IPS-18c (cell line): ENCODE measurements at regions not wholly inside any gene's neighbourhood (a gene's known extent, or its start where the extent isn't known, plus 50 kb on each side); places are given as distances from the start of the nearest gene placed in this dataset.
"Not testable (repeated sequence)": the region's sequence is repeated elsewhere in the genome, so short reads cannot be mapped to it uniquely, and the experiment has no call there.

Source experiments
- H3K4me3 ChIP-seq: 2 replicates; pipeline ENCODE4 v1.7.0; 2013; ENCODE audit warnings: low read depth, mild to moderate bottlenecking, low read length, moderate library complexity; ENCODE audit not compliant: insufficient read depth
- H3K9me3 ChIP-seq: one replicate; pipeline ENCODE4 v1.6.1; 2013; ENCODE audit warnings: mild to moderate bottlenecking, low read length, moderate library complexity; ENCODE audit not compliant: control insufficient read depth, insufficient read depth

GRCh38 chr14:45796006-45796405 is 543.0 kb upstream of the MIS18BP1 start:
- H3K4me3 ChIP-seq, result not testable (repeated sequence)

GRCh38 chr14:45793081-45793480 is 540.1 kb upstream of the MIS18BP1 start:
- Histone ChIP-seq H3K4me3 (no peak overlapping the region), H3K9me3 (peaks cover 2% of the 10 kb centered on the region)

More at GRCh38 chr14:45796006-45796405, 543.0 kb upstream of the MIS18BP1 start:
- not testable (repeated sequence) for H3K9me3 ChIP-seq

- H3K9me3 ChIP-seq, result peaks cover 2% of the 10 kb centered on the region
Observed at GRCh38 chr14:45790293-45790692, 537.3 kb upstream of the MIS18BP1 start.

GRCh38 chr14:45787167-45787566 is 534.2 kb upstream of the MIS18BP1 start:
- no peak overlapping the region for H3K4me3 ChIP-seq
- peaks cover 4% of the 10 kb centered on the region for H3K9me3 ChIP-seq

More at GRCh38 chr14:45790293-45790692, 537.3 kb upstream of the MIS18BP1 start:
- no peak overlapping the region for H3K4me3 ChIP-seq

- Histone ChIP-seq H3K4me3 (no peak overlapping the region), H3K9me3 (peaks cover 4% of the 10 kb centered on the region)
Observed at GRCh38 chr14:45786266-45786665, 533.3 kb upstream of the MIS18BP1 start.

- Histone ChIP-seq H3K4me3 (no peak overlapping the region), H3K9me3 (peaks cover 4% of the 10 kb centered on the region)
Observed at GRCh38 chr14:45785240-45785639, 532.2 kb upstream of the MIS18BP1 start.

- H3K9me3 ChIP-seq, result no peaks in the 10 kb centered on the region
- H3K4me3 ChIP-seq, result no peak overlapping the region
Observed at GRCh38 chr14:45766247-45766646, 513.2 kb upstream of the MIS18BP1 start.

- peaks cover 7% of the 10 kb centered on the region for H3K9me3 ChIP-seq
Observed at GRCh38 chr14:45757655-45758054, 504.7 kb upstream of the MIS18BP1 start.

GRCh38 chr14:45756412-45756811 is 503.4 kb upstream of the MIS18BP1 start:
- not testable (repeated sequence) for H3K9me3 ChIP-seq, H3K4me3 ChIP-seq

More at GRCh38 chr14:45757655-45758054, 504.7 kb upstream of the MIS18BP1 start:
- H3K4me3 ChIP-seq, result no peak overlapping the region

- peaks cover 2% of the 10 kb centered on the region for H3K9me3 ChIP-seq
- no peak overlapping the region for H3K4me3 ChIP-seq
Observed at GRCh38 chr14:45743884-45744283, 490.9 kb upstream of the MIS18BP1 start.

GRCh38 chr14:45742187-45742586 is 489.2 kb upstream of the MIS18BP1 start:
- Histone ChIP-seq H3K4me3 (no peak overlapping the region), H3K9me3 (peaks cover 2% of the 10 kb centered on the region)

GRCh38 chr14:45728434-45729225 is 475.6 kb upstream of the MIS18BP1 start:
- no peaks in the 10 kb centered on the region for H3K9me3 ChIP-seq
- no peak overlapping the region for H3K4me3 ChIP-seq

- no peak overlapping the region for H3K4me3 ChIP-seq
- H3K9me3 ChIP-seq, result no peaks in the 10 kb centered on the region
Observed at GRCh38 chr14:45727133-45727532, 474.1 kb upstream of the MIS18BP1 start.

- no peak overlapping the region for H3K4me3 ChIP-seq
- H3K9me3 ChIP-seq, result peaks cover 2% of the 10 kb centered on the region
Observed at GRCh38 chr14:45721472-45721871, 468.5 kb upstream of the MIS18BP1 start.

- peaks cover 2% of the 10 kb centered on the region for H3K9me3 ChIP-seq
- H3K4me3 ChIP-seq, result no peak overlapping the region
Observed at GRCh38 chr14:45716572-45716971, 463.6 kb upstream of the MIS18BP1 start.

- peaks cover 2% of the 10 kb centered on the region for H3K9me3 ChIP-seq
- H3K4me3 ChIP-seq, result no peak overlapping the region
Observed at GRCh38 chr14:45715946-45716345, 462.9 kb upstream of the MIS18BP1 start.

GRCh38 chr14:45709541-45709940 is 456.5 kb upstream of the MIS18BP1 start:
- no peaks in the 10 kb centered on the region for H3K9me3 ChIP-seq

GRCh38 chr14:45705940-45706534 is 453.0 kb upstream of the MIS18BP1 start:
- no peaks in the 10 kb centered on the region for H3K9me3 ChIP-seq
- H3K4me3 ChIP-seq, result no peak overlapping the region

More at GRCh38 chr14:45709541-45709940, 456.5 kb upstream of the MIS18BP1 start:
- H3K4me3 ChIP-seq, result no peak overlapping the region
